GM06990 (cell line): ENCODE measurements at regions not wholly inside any gene's neighbourhood (a gene's known extent, or its start where the extent isn't known, plus 50 kb on each side); places are given as distances from the start of the nearest gene placed in this dataset.

Experiments used
- DNase-seq: peaks from one replicate; pipeline ENCODE4 v3.0.0-alpha.2; 2011; ENCODE audit not compliant: insufficient read length; ENCODE audit errors: extremely low read depth
- H3K27me3 ChIP-seq: replicated peaks from 2 replicates; pipeline ENCODE4 v1.6.0; 2011; ENCODE audit warnings: low read length; ENCODE audit not compliant: control insufficient read depth, insufficient read depth
- H3K36me3 ChIP-seq: 2 replicates; pipeline ENCODE4 v1.5.1; 2011; ENCODE audit warnings: low read length; ENCODE audit not compliant: control insufficient read depth, insufficient read depth
- H3K4me3 ChIP-seq: replicated peaks from 2 replicates; pipeline ENCODE4 v1.5.1; 2011; ENCODE audit warnings: low read depth, mild to moderate bottlenecking, control low read depth, low read length
- TF ChIP-seq, protein P1 (sequence below): IDR thresholded peaks from 2 replicates; pipeline ENCODE4 v1.5.1; 2011; ENCODE audit warnings: low read length, control low read depth, mild to moderate bottlenecking, inconsistent platforms; ENCODE audit not compliant: insufficient read depth, poor library complexity, severe bottlenecking

DNA sequence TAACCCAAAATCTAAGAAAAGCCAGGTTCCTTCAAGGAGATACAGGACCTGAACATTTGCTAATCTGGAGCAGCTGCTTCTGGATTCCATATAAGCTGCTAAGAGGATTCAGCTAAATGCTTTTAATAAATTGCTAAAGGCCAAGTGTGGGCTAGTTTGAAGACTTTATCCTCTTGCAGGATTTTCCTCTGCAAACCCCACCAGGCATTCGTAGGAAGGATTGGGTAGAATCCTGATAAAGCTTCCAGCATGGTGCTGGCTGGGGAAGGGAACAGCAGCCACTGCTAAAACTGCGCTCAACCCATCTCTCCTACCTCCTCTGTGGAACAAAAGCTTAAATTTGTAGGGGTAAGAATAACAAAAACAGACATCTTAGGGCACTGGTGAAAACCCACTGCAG lies 61.3 kb upstream of the TAB3 start:
- no peaks in the 10 kb centered on the region for H3K27me3 ChIP-seq
- DNase-seq = no peak
- H3K36me3 ChIP-seq = no peaks in the 10 kb centered on the region
- TF ChIP-seq, protein P1, sequence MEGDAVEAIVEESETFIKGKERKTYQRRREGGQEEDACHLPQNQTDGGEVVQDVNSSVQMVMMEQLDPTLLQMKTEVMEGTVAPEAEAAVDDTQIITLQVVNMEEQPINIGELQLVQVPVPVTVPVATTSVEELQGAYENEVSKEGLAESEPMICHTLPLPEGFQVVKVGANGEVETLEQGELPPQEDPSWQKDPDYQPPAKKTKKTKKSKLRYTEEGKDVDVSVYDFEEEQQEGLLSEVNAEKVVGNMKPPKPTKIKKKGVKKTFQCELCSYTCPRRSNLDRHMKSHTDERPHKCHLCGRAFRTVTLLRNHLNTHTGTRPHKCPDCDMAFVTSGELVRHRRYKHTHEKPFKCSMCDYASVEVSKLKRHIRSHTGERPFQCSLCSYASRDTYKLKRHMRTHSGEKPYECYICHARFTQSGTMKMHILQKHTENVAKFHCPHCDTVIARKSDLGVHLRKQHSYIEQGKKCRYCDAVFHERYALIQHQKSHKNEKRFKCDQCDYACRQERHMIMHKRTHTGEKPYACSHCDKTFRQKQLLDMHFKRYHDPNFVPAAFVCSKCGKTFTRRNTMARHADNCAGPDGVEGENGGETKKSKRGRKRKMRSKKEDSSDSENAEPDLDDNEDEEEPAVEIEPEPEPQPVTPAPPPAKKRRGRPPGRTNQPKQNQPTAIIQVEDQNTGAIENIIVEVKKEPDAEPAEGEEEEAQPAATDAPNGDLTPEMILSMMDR = no peak
- no peak overlapping the region for H3K4me3 ChIP-seq

DNA sequence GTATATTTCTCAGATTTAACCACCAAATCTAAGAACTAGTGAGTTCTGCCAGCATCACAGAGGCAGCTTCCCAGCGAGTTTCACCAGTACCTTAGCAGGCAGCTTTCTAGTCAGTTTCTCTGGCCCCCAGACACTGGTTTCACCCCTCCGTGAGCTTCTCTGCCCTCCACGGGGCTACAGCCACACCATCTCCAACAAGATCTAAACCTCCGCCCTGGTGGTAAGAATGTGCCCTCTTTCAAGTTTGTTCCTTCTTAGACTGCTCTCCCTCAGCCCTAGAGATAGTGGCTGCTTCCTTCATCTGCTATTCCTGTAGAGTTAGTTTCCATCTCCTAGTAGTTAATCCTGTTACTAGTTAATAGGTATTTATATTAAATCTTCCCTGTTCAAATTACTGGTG lies 60.5 kb upstream of the TAB3 start:
- DNase-seq = no peak
- TF ChIP-seq, protein P1 = no peak

DNA sequence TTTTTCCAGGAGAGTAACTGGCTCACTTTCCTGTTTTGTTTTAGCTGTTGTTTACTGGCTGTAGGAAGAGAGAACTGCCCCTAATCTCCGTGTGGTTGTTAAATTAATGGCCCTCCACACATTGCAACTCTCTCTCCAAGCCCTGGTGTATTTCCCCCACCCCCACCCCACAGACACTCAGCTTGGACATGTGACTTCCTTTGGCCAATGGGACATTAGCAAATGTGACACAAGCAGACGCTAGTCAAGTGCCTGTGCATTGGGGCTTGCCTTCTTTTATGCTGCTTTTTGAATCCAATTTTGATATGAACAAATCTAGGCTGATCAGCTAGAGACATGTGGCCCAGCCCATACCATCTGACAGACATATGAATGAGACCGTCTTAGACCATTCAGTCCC lies 59.6 kb upstream of the TAB3 start:
- Histone ChIP-seq H3K4me3 (no peak overlapping the region), H3K27me3 (no peaks in the 10 kb centered on the region), H3K36me3 (no peaks in the 10 kb centered on the region)
- DNase-seq = no peak
- TF ChIP-seq, protein P1 = no peak

More for the DNA sequence above, 60.5 kb upstream of the TAB3 start:
- no peaks in the 10 kb centered on the region for H3K36me3 ChIP-seq
- no peaks in the 10 kb centered on the region for H3K27me3 ChIP-seq
- no peak overlapping the region for H3K4me3 ChIP-seq

DNA sequence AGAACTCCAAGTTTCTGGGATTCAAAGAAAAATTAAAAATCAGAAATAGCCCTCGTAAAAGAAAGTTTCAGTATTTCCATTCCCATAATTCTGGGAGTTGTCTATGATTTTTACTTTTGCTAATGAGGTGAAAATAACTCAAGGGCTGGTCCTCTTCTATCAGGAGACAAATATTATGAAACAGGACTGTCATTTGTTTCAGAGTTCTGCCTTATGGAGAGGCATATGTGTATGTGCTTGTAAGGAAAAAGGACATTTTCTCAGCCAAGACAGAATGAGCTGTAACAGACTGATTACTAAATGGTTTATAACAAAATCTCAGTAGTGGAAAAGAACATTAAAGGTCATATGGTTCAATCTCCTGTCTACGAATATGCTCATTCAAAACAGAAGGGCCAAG lies 59.0 kb upstream of the TAB3 start:
- H3K36me3 ChIP-seq = no peaks in the 10 kb centered on the region
- no peak overlapping the region for H3K4me3 ChIP-seq
- DNase-seq = no peak
- TF ChIP-seq, protein P1 = no peak
- no peaks in the 10 kb centered on the region for H3K27me3 ChIP-seq

DNA sequence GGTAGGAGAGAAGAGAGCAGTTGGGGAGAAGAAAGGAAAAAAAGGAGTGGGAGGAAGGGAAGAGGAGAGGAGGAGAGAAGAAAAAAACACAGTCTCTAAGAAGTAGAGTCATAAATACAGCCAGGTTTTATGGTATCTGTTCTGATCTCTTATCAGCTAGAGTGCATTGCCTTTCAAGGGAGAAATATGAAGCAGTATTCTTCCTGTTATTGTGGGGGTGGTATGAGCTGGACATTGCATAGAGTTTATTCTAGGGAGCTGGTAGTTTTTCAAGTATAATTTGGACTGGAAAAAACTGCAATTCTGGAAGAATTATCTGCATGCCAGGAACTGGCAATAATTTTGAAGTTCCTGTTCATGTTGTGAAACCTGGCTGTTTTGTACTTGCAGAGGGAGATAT lies 54.9 kb upstream of the TAB3 start:
- no peaks in the 10 kb centered on the region for H3K27me3 ChIP-seq
- TF ChIP-seq, protein P1 = no peak
- DNase-seq = no peak

DNA sequence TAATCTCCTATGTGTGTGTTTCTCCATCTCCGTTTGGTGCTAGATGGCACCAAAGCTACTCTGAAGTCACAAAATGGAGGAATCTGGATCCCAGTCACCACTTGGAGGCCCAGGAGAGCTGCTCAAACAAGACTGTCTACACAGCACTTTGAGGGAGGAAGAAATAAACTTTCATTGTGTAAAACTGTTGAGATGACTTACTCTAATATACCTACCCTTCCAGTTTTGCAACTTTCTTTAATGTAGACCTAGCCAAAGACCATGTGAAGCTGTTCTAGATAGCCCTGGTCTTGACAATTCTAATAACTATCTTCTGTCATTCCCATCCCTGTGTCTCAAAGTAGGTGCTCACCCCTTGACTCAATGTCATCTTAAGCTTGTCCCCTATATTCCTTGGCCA lies 52.8 kb upstream of the TAB3 start:
- TF ChIP-seq, protein P1 = no peak
- no peak for DNase-seq
- Histone ChIP-seq H3K36me3 (no peaks in the 10 kb centered on the region), H3K4me3 (no peak overlapping the region), H3K27me3 (no peaks in the 10 kb centered on the region)

More for the DNA sequence above, 54.9 kb upstream of the TAB3 start:
- H3K4me3 ChIP-seq = no peak overlapping the region
- H3K36me3 ChIP-seq = no peaks in the 10 kb centered on the region
